ENCODE measurements at regions not wholly inside any gene's neighbourhood (a gene's known extent, or its start where the extent isn't known, plus 50 kb on each side); places are given as distances from the start of the nearest gene placed in this dataset.
A peak's percentile ranks its signal among the peaks of the same experiment; 100 is the strongest.
"Not testable (repeated sequence)": the region's sequence is repeated elsewhere in the genome, so short reads cannot be mapped to it uniquely, and the experiment has no call there.

- TF ChIP-seq ZFX (IDR thresholded peaks at IDR 0.05) = no peak
- no peak for TF ChIP-seq CTCF (conservative IDR thresholded peaks at IDR 0.05)
Measured at GRCh38 chr7:136128050-136128449, 150.9 kb upstream of the MTPN start.

GRCh38 chr7:136123352-136123751 is 146.2 kb upstream of the MTPN start:
- no peak overlapping the region for H3K27ac ChIP-seq
- TF ChIP-seq CTCF (conservative IDR thresholded peaks at IDR 0.05) (no peak), ZFX (IDR thresholded peaks at IDR 0.05) (no peak)

More at GRCh38 chr7:136128050-136128449, 150.9 kb upstream of the MTPN start:
- no peak overlapping the region for H3K27ac ChIP-seq

GRCh38 chr7:136122026-136122425 is 144.9 kb upstream of the MTPN start:
- TF ChIP-seq ZFX (IDR thresholded peaks at IDR 0.05) = no peak
- no peak for TF ChIP-seq CTCF (conservative IDR thresholded peaks at IDR 0.05)
- H3K27ac ChIP-seq = no peak overlapping the region

- no peak overlapping the region for H3K27ac ChIP-seq
- no peak; the same call in 1 of the 2 replicates for TF ChIP-seq CTCF (conservative IDR thresholded peaks at IDR 0.05)
- TF ChIP-seq ZFX (IDR thresholded peaks at IDR 0.05) = no peak
Measured at GRCh38 chr7:136117539-136117938, 140.4 kb upstream of the MTPN start.

- TF ChIP-seq CTCF (conservative IDR thresholded peaks at IDR 0.05) (no peak), ZFX (IDR thresholded peaks at IDR 0.05) (no peak)
- no peak overlapping the region for H3K27ac ChIP-seq
Measured at GRCh38 chr7:136116186-136116585, 139.0 kb upstream of the MTPN start.

GRCh38 chr7:136114966-136115762 is 138.0 kb upstream of the MTPN start:
- TF ChIP-seq ZFX (IDR thresholded peaks at IDR 0.05) = no peak
- peak; percentile 94 for TF ChIP-seq CTCF (conservative IDR thresholded peaks at IDR 0.05)
- no peak overlapping the region for H3K27ac ChIP-seq

GRCh38 chr7:136114467-136114866 is 137.3 kb upstream of the MTPN start:
- H3K27ac ChIP-seq = not testable (repeated sequence)

- not testable (repeated sequence) for H3K27ac ChIP-seq
Measured at GRCh38 chr7:136109037-136109436, 131.9 kb upstream of the MTPN start.

All from C4-2B (cell line).